ENCODE measurements at regions not wholly inside any gene's neighbourhood (a gene's known extent, or its start where the extent isn't known, plus 50 kb on each side); places are given as distances from the start of the nearest gene placed in this dataset.

DNA sequence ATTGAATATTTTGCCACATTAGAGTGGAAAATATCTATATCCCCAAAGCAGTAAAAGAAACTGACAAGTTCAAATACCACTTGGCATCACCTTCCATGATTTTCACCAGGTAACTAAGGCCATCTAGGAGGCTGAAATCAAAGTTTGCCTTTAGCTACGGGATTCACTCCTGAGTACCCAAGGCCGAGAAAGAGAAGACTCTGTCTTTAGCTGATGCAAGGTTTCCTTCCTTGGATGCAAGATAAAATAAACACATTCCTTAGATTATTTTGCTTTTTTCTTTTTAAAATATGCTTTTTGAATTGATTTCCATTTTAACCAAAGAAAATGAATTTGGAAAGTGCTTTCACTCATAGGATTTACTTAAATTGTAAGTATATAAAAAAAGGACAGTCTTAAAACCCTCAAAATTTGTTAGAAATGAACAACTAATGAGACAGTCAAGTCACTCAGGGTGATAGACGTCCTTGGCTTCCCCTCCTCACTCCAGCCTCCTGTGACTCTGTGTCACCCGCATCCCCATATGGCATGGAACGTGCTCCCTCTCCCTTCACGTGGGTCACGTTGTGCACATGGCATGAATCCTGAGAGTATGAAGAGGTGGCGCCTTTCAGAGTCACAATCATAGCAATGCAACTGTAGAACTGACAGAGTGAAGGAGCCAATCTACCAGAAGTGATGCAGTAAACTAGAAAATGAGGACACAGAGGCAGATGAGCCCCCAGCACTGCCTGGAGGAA lies 148.4 kb downstream of the RTP4 start:
- Histone ChIP-seq H3K9me3 (no peaks in the 10 kb centered on the region), H3K36me3 (no peaks in the 10 kb centered on the region), H3K4me1 (no peaks in the 10 kb centered on the region), H3K4me3 (no peak overlapping the region), H3K27ac (no peak overlapping the region), H3K27me3 (no peaks in the 10 kb centered on the region)
- no peak for ATAC-seq
- DNase-seq, result no peak
- TF ChIP-seq, protein P1, sequence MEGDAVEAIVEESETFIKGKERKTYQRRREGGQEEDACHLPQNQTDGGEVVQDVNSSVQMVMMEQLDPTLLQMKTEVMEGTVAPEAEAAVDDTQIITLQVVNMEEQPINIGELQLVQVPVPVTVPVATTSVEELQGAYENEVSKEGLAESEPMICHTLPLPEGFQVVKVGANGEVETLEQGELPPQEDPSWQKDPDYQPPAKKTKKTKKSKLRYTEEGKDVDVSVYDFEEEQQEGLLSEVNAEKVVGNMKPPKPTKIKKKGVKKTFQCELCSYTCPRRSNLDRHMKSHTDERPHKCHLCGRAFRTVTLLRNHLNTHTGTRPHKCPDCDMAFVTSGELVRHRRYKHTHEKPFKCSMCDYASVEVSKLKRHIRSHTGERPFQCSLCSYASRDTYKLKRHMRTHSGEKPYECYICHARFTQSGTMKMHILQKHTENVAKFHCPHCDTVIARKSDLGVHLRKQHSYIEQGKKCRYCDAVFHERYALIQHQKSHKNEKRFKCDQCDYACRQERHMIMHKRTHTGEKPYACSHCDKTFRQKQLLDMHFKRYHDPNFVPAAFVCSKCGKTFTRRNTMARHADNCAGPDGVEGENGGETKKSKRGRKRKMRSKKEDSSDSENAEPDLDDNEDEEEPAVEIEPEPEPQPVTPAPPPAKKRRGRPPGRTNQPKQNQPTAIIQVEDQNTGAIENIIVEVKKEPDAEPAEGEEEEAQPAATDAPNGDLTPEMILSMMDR (IDR thresholded peaks at IDR 0.05), result no peak
- no peak for FAIRE-seq
- 62 to 71% methylated on average over 8 of the region's 8 CpGs for WGBS, 2 donors
- intact Hi-C loops (cut with DNase I), result no loop called here

DNA sequence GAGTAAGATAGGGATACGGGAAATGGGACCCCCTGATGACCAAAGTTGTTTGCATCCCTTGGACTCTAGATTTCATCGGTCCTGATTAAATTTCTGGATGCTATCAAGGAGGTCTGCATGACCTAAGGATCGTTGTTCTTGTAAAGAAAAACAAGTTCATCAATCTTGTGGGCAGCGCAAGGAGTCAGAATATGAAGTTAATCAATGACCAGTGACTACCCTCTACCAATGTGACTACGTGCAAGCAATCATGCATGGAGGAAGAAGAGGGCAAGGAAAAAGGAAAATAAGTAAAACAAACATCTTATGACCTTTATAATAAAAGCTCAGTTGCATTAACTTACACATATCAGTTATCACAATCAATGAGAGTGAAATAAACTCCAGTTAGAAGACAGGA lies 139.7 kb downstream of the RTP4 start:
- ATAC-seq, result peak in 1 of 4 donors; percentile 40
- TF ChIP-seq, protein P1 (IDR thresholded peaks at IDR 0.05), result no peak

DNA sequence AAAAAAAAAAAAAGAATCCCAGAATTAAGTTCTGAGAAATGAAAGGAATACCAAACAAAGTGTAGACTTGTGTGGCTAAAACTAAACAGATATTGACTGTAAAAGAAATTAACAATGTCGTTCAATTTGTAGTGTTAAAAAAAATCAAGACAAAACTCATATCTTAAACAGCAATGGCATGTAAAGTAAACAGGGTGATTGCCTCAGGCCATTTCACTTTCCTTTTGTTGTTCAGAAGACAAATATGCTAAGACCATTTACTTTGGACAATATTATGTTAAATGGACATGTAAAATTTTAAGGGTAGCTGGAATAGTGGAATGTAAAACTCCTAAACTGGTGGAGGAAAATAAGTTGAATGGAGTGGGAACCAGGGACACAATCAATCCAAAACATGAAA lies 139.1 kb downstream of the RTP4 start:
- intact Hi-C loops (cut with DNase I), result no loop called here
- H3K27ac ChIP-seq, result no peak overlapping the region
- DNase-seq, result no peak
- TF ChIP-seq, protein P1 (IDR thresholded peaks at IDR 0.05), result no peak
- H3K27me3 ChIP-seq, result peaks cover 0 to 2% (median 0%) of the 10 kb centered on the region in 4 donors
- no peaks in the 10 kb centered on the region for H3K9me3 ChIP-seq
- FAIRE-seq, result no peak
- ATAC-seq, result no peak
- no peaks in the 10 kb centered on the region for H3K4me1 ChIP-seq
- no peaks in the 10 kb centered on the region for H3K36me3 ChIP-seq
- WGBS, 2 donors, result 19 to 20% methylated on average over 1 of the region's 1 CpG
- H3K4me3 ChIP-seq, result no peak overlapping the region

More for the DNA sequence above, 139.7 kb downstream of the RTP4 start:
- no peaks in the 10 kb centered on the region for H3K36me3 ChIP-seq
- no peaks in the 10 kb centered on the region for H3K9me3 ChIP-seq
- H3K4me1 ChIP-seq, result no peaks in the 10 kb centered on the region
- no peak overlapping the region for H3K27ac ChIP-seq
- FAIRE-seq, result no peak
- H3K4me3 ChIP-seq, result no peak overlapping the region
- no peak for DNase-seq
- WGBS, 2 donors, result 9 to 12% methylated on average over 5 of the region's 5 CpGs
- peaks cover 0 to 2% (median 0%) of the 10 kb centered on the region in 4 donors for H3K27me3 ChIP-seq
- intact Hi-C loops (cut with DNase I), result no loop called here

DNA sequence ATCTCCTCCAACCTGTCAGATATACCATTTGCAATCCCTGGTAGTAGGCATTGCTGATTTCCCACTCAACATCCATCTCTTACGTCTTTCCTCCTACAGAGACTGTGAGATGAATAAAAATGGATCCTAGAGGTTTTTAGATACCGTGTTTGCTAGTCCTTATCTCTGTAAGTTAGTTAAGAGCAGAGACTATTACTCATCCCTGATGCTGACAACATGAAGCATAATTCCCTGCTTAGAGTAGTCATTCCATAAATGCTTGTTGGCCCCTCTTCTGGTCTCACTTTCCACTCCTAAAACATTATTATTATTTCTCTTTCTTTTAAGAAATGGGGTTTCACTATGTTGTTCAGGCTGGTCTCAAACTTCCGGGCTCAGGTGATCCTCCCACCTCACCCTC lies 136.2 kb downstream of the RTP4 start:
- FAIRE-seq (no peak), ATAC-seq (no peak), DNase-seq (no peak)
- no peaks in the 10 kb centered on the region for H3K9me3 ChIP-seq
- intact Hi-C loops (cut with DNase I), result no loop called here
- H3K27ac ChIP-seq, result no peak overlapping the region
- TF ChIP-seq, protein P1 (IDR thresholded peaks at IDR 0.05), result no peak
- H3K4me3 ChIP-seq, result no peak overlapping the region
- H3K27me3 ChIP-seq, result no peaks in the 10 kb centered on the region
- H3K36me3 ChIP-seq, result no peaks in the 10 kb centered on the region
- H3K4me1 ChIP-seq, result no peaks in the 10 kb centered on the region
- 51 to 66% methylated on average over 3 of the region's 3 CpGs for WGBS, 2 donors

DNA sequence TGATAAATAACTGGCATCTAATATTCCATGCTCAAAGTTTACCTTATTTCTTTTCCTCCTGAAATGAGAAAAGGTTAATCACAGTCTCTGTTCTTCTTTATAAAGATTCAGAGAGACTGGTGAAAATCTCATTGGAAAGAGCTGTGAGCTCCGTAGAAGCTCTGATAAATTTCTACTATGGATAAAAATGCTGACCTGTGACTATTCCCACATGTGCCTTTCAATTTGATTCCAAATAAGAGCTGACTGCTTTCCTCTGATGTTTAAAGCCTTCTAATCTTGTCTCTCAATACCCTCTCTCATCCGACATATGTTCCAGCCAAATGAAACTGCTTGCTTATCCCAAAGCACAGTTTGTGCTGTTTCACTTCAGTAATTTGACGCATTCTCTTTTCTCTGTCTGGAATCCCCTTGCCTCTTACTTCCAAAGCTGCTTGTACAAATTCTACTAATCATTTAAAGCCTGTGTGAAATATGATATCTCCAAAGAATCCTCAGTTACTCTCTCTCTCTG lies 130.1 kb downstream of the RTP4 start:
- intact Hi-C loops (cut with DNase I), result no loop called here
- Histone ChIP-seq H3K36me3 (no peaks in the 10 kb centered on the region), H3K4me3 (no peak overlapping the region), H3K4me1 (no peaks in the 10 kb centered on the region), H3K9me3 (no peaks in the 10 kb centered on the region), H3K27ac (no peak overlapping the region), H3K27me3 (no peaks in the 10 kb centered on the region)
- TF ChIP-seq, protein P1 (IDR thresholded peaks at IDR 0.05), result no peak
- DNase-seq (no peak), ATAC-seq (no peak), FAIRE-seq (no peak)
- 62 to 73% methylated on average over 3 of the region's 3 CpGs for WGBS, 2 donors
